ENCODE measurements at regions not wholly inside any gene's neighbourhood (a gene's known extent, or its start where the extent isn't known, plus 50 kb on each side); places are given as distances from the start of the nearest gene placed in this dataset.

DNA sequence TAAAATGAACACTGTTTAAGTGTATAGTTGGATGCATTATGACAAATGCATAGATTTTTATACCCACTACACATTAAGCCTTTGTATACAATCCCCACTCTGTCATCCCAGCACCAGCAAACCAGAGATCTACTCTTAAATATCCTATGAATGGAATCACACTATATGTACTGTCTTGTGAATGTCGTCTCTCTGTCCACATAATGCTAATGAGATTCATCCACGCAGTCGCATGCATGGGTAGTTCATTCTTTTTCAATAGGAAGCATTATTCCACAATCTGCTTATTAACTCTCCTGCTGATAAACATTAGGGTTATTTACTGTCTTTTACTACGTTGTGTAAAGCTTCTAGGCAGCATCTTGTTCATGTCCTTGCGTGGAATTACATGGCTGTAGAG lies 892.3 kb downstream of the LTN1 start:
- H3K4me3 ChIP-seq (ENCODE audit: low read depth in 1 of 5, low read length in 5 of 5) = no peak overlapping the region

GRCh38 chr21:28099001-28099705 lies 893.5 kb downstream of the LTN1 start:
- Histone ChIP-seq H3K4me3 (ENCODE audit: low read depth in 1 of 5, low read length in 5 of 5) (no peak overlapping the region), H3K9ac (ENCODE audit: low read length in 5 of 5) (no peak overlapping the region), H3K9me3 (ENCODE audit: control insufficient read depth in 5 of 5, low read length in 5 of 5) (no peaks in the 10 kb centered on the region), H3K4me1 (ENCODE audit: control insufficient read depth in 5 of 5, insufficient read depth in 5 of 5, low read length in 5 of 5) (peaks cover 0 to 12% (median 0%) of the 10 kb centered on the region in 5 donors), H3K27ac (ENCODE audit: low read depth, low read length) (no peak overlapping the region), H3K36me3 (ENCODE audit: control insufficient read depth in 5 of 5, insufficient read depth in 5 of 5, low read length in 5 of 5) (peaks cover 0 to 5% (median 0%) of the 10 kb centered on the region in 5 donors), H3K27me3 (ENCODE audit: control insufficient read depth in 5 of 5, insufficient read depth in 4 of 5, low read length in 5 of 5) (no peaks in the 10 kb centered on the region)

More for the DNA sequence above, 892.3 kb downstream of the LTN1 start:
- Histone ChIP-seq H3K27ac (ENCODE audit: low read depth, low read length) (no peak overlapping the region), H3K27me3 (ENCODE audit: control insufficient read depth in 5 of 5, insufficient read depth in 4 of 5, low read length in 5 of 5) (no peaks in the 10 kb centered on the region), H3K4me1 (ENCODE audit: control insufficient read depth in 5 of 5, insufficient read depth in 5 of 5, low read length in 5 of 5) (peaks cover 0 to 7% (median 0%) of the 10 kb centered on the region in 5 donors), H3K36me3 (ENCODE audit: control insufficient read depth in 5 of 5, insufficient read depth in 5 of 5, low read length in 5 of 5) (peaks cover 0 to 5% (median 0%) of the 10 kb centered on the region in 5 donors), H3K9me3 (ENCODE audit: control insufficient read depth in 5 of 5, low read length in 5 of 5) (no peaks in the 10 kb centered on the region), H3K9ac (ENCODE audit: low read length in 5 of 5) (no peak overlapping the region)

GRCh38 chr21:28091466-28091865 lies 901.2 kb downstream of the LTN1 start:
- Histone ChIP-seq H3K4me3 (ENCODE audit: low read depth in 1 of 5, low read length in 5 of 5) (peak overlapping the region in 4 of 5 donors; percentile 66 to 95 (median 81)), H3K36me3 (ENCODE audit: control insufficient read depth in 5 of 5, insufficient read depth in 5 of 5, low read length in 5 of 5) (no peaks in the 10 kb centered on the region)

DNA sequence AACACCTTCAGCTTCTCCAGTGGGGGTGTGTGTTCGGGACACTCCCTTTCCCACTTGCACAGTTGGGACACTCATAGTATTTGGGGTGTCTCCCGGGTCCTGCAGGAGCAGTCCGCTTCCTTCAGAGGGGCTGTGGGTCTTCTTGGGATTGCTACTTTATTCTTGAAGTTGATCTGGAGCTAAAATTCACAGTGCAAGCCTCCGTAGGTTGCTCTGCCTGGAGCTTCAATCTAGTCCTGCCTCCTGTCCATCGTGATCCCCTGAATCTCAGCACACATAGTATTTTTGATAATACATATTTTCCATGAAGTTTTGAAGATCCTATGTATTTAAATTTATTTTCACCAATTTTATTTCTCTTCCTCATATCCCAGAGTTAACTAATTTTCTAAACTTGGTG lies 902.1 kb downstream of the LTN1 start:
- Histone ChIP-seq H3K9me3 (ENCODE audit: control insufficient read depth in 5 of 5, low read length in 5 of 5) (peaks cover 0 to 7% (median 0%) of the 10 kb centered on the region in 5 donors), H3K27me3 (ENCODE audit: control insufficient read depth in 5 of 5, insufficient read depth in 4 of 5, low read length in 5 of 5) (no peaks in the 10 kb centered on the region), H3K9ac (ENCODE audit: low read length in 5 of 5) (peak overlapping the region in 4 of 5 donors; percentile 58 to 92 (median 71)), H3K36me3 (ENCODE audit: control insufficient read depth in 5 of 5, insufficient read depth in 5 of 5, low read length in 5 of 5) (no peaks in the 10 kb centered on the region), H3K27ac (ENCODE audit: low read depth, low read length) (peak overlapping the region; percentile 83), H3K4me3 (ENCODE audit: low read depth in 1 of 5, low read length in 5 of 5) (peak overlapping the region; percentile 56 to 95 (median 74)), H3K4me1 (ENCODE audit: control insufficient read depth in 5 of 5, insufficient read depth in 5 of 5, low read length in 5 of 5) (peaks cover 0 to 33% (median 7%) of the 10 kb centered on the region in 5 donors)

More at GRCh38 chr21:28091466-28091865, 901.2 kb downstream of the LTN1 start:
- peaks cover 0 to 33% (median 7%) of the 10 kb centered on the region in 5 donors for H3K4me1 ChIP-seq (ENCODE audit: control insufficient read depth in 5 of 5, insufficient read depth in 5 of 5, low read length in 5 of 5)
- peak overlapping the region; percentile 83 for H3K27ac ChIP-seq (ENCODE audit: low read depth, low read length)
- peak overlapping the region in 3 of 5 donors; percentile 11 to 92 (median 78) for H3K9ac ChIP-seq (ENCODE audit: low read length in 5 of 5)
- H3K27me3 ChIP-seq (ENCODE audit: control insufficient read depth in 5 of 5, insufficient read depth in 4 of 5, low read length in 5 of 5) = no peaks in the 10 kb centered on the region
- H3K9me3 ChIP-seq (ENCODE audit: control insufficient read depth in 5 of 5, low read length in 5 of 5) = peaks cover 0 to 7% (median 0%) of the 10 kb centered on the region in 5 donors

DNA sequence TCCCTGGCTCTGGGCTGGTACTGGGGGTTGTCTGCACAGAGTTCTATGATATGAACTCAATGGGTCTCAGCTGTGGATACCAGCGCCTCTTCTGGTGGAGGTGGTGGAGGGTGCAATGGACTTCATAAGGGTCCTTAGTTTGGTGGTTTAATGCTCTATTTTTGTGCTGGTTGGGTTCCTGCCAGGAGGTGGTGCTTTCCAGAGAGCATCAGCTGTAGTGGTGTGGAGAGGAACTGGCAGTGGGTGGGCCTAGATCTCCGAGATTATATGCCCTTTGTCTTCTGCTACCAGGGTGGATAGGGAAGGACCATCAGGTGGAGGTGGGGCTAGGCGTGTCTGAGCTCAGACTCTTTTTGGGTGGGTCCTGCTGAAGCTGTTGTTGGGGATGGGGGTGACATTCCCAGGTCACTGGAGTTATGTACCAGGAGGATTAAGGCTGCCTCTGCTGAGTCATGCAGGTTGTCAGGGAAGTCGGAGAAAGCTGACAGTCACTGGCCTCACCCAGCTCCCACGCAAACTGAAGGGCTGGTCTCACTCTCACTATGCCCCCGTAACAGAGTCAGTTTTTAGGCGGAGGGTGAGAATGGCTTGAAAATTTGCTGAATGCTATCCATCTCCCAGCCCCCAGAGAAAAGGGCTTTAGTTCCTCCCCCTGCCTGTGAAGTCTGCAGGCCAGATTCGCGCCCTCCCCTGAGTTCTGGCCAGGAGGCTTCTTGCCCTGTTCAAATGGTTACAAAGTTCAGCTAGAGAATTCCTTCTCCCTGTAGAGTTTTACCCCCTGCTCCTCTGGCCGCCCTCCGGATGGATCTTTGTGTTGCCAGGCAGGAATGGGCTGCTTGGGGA lies 902.9 kb downstream of the LTN1 start:
- Histone ChIP-seq H3K9me3 (ENCODE audit: control insufficient read depth in 5 of 5, low read length in 5 of 5) (peaks cover 0 to 7% (median 0%) of the 10 kb centered on the region in 5 donors), H3K27ac (ENCODE audit: low read depth, low read length) (peak overlapping the region; percentile 83), H3K9ac (ENCODE audit: low read length in 5 of 5) (peak overlapping the region in 4 of 5 donors; percentile 58 to 92 (median 71)), H3K36me3 (ENCODE audit: control insufficient read depth in 5 of 5, insufficient read depth in 5 of 5, low read length in 5 of 5) (no peaks in the 10 kb centered on the region), H3K4me1 (ENCODE audit: control insufficient read depth in 5 of 5, insufficient read depth in 5 of 5, low read length in 5 of 5) (peaks cover 0 to 34% (median 7%) of the 10 kb centered on the region in 5 donors), H3K27me3 (ENCODE audit: control insufficient read depth in 5 of 5, insufficient read depth in 4 of 5, low read length in 5 of 5) (no peaks in the 10 kb centered on the region), H3K4me3 (ENCODE audit: low read depth in 1 of 5, low read length in 5 of 5) (peak overlapping the region; percentile 56 to 95 (median 74))

- Histone ChIP-seq H3K9me3 (ENCODE audit: control insufficient read depth in 5 of 5, low read length in 5 of 5) (peaks cover 0 to 7% (median 0%) of the 10 kb centered on the region in 5 donors), H3K4me3 (ENCODE audit: low read depth in 1 of 5, low read length in 5 of 5) (no peak overlapping the region), H3K36me3 (ENCODE audit: control insufficient read depth in 5 of 5, insufficient read depth in 5 of 5, low read length in 5 of 5) (no peaks in the 10 kb centered on the region), H3K27ac (ENCODE audit: low read depth, low read length) (no peak overlapping the region), H3K27me3 (ENCODE audit: control insufficient read depth in 5 of 5, insufficient read depth in 4 of 5, low read length in 5 of 5) (no peaks in the 10 kb centered on the region), H3K9ac (ENCODE audit: low read length in 5 of 5) (no peak overlapping the region), H3K4me1 (ENCODE audit: control insufficient read depth in 5 of 5, insufficient read depth in 5 of 5, low read length in 5 of 5) (peaks cover 0 to 25% (median 12%) of the 10 kb centered on the region in 5 donors)
Measured at GRCh38 chr21:28086861-28087581, 905.7 kb downstream of the LTN1 start.

DNA sequence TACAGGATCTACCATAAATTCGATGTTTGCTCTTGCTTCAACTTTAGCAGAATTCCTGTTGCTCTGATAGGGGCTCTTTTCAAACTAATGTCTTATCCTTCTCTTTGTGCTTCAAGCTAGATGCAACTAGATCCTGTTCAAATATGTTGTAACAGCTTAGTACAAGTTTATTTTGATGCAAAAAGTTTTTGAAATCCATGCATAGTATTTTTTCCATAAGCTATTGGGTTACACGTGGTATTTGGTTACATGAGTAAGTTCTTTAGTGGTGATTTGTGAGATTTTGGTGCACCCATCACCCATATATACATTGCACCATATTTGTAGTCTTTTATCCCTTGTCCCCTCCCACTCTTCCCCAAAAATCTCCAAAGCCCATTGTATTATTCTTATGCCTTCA lies 907.7 kb downstream of the LTN1 start:
- H3K9me3 ChIP-seq (ENCODE audit: control insufficient read depth in 5 of 5, low read length in 5 of 5) = peaks cover 0 to 7% (median 0%) of the 10 kb centered on the region in 5 donors
- no peak overlapping the region for H3K4me3 ChIP-seq (ENCODE audit: low read depth in 1 of 5, low read length in 5 of 5)
- no peak overlapping the region for H3K27ac ChIP-seq (ENCODE audit: low read depth, low read length)
- no peaks in the 10 kb centered on the region for H3K36me3 ChIP-seq (ENCODE audit: control insufficient read depth in 5 of 5, insufficient read depth in 5 of 5, low read length in 5 of 5)
- no peak overlapping the region for H3K9ac ChIP-seq (ENCODE audit: low read length in 5 of 5)
- no peaks in the 10 kb centered on the region for H3K27me3 ChIP-seq (ENCODE audit: control insufficient read depth in 5 of 5, insufficient read depth in 4 of 5, low read length in 5 of 5)
- H3K4me1 ChIP-seq (ENCODE audit: control insufficient read depth in 5 of 5, insufficient read depth in 5 of 5, low read length in 5 of 5) = peaks cover 0 to 17% (median 10%) of the 10 kb centered on the region in 5 donors

DNA sequence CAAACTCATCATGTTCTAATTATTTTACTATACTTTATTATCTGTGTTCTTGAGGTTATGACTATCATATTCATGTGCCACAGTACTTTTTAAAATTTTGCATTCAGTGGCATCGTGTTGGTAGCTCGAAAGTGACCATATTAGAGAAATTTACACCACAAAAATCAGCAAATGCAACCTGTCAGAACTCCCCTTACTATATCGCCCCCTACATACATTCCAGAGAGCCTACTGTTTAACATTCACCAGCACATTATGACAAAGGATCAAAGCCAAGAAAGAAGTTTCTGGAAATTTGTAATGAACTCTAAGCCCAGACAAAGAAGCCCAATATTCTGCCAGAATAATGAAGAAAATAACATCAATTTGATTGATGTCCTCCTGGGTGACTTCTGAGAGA lies 909.3 kb downstream of the LTN1 start:
- H3K9ac ChIP-seq (ENCODE audit: low read length in 5 of 5) = no peak overlapping the region
- no peaks in the 10 kb centered on the region for H3K27me3 ChIP-seq (ENCODE audit: control insufficient read depth in 5 of 5, insufficient read depth in 4 of 5, low read length in 5 of 5)
- peaks cover 0 to 10% (median 4%) of the 10 kb centered on the region in 5 donors for H3K4me1 ChIP-seq (ENCODE audit: control insufficient read depth in 5 of 5, insufficient read depth in 5 of 5, low read length in 5 of 5)
- H3K27ac ChIP-seq (ENCODE audit: low read depth, low read length) = no peak overlapping the region
- no peaks in the 10 kb centered on the region for H3K36me3 ChIP-seq (ENCODE audit: control insufficient read depth in 5 of 5, insufficient read depth in 5 of 5, low read length in 5 of 5)
- H3K9me3 ChIP-seq (ENCODE audit: control insufficient read depth in 5 of 5, low read length in 5 of 5) = peaks cover 0 to 7% (median 0%) of the 10 kb centered on the region in 5 donors
- H3K4me3 ChIP-seq (ENCODE audit: low read depth in 1 of 5, low read length in 5 of 5) = no peak overlapping the region

GRCh38 chr21:28078126-28078525 lies 914.6 kb downstream of the LTN1 start:
- Histone ChIP-seq H3K27me3 (ENCODE audit: control insufficient read depth in 5 of 5, insufficient read depth in 4 of 5, low read length in 5 of 5) (no peaks in the 10 kb centered on the region), H3K4me3 (ENCODE audit: low read depth in 1 of 5, low read length in 5 of 5) (no peak overlapping the region), H3K9me3 (ENCODE audit: control insufficient read depth in 5 of 5, low read length in 5 of 5) (no peaks in the 10 kb centered on the region), H3K27ac (ENCODE audit: low read depth, low read length) (no peak overlapping the region), H3K9ac (ENCODE audit: low read length in 5 of 5) (no peak overlapping the region), H3K4me1 (ENCODE audit: control insufficient read depth in 5 of 5, insufficient read depth in 5 of 5, low read length in 5 of 5) (no peaks in the 10 kb centered on the region), H3K36me3 (ENCODE audit: control insufficient read depth in 5 of 5, insufficient read depth in 5 of 5, low read length in 5 of 5) (no peaks in the 10 kb centered on the region)

Measured in subcutaneous abdominal adipose tissue (tissue), 5 donors.